BLaER1 (cell line): ENCODE measurements at regions not wholly inside any gene's neighbourhood (a gene's known extent, or its start where the extent isn't known, plus 50 kb on each side); places are given as distances from the start of the nearest gene placed in this dataset.

Experiments
- H3K27ac ChIP-seq: shearing (Covaris generic); formaldehyde crosslinking; 2 replicates; pipeline ENCODE4 v1.8.1; 2022
- H3K27me3 ChIP-seq: shearing (Covaris generic); formaldehyde crosslinking; 2 replicates; pipeline ENCODE4 v1.8.1; 2022
- H3K36me3 ChIP-seq: shearing (Covaris generic); formaldehyde crosslinking; 2 replicates; pipeline ENCODE4 v1.8.1; 2022
- H3K4me1 ChIP-seq: shearing (Covaris generic); formaldehyde crosslinking; 2 replicates; pipeline ENCODE4 v1.8.1; 2022
- H3K4me2 ChIP-seq: shearing (Covaris generic); formaldehyde crosslinking; 2 replicates; pipeline ENCODE4 v1.8.1; 2022
- H3K4me3 ChIP-seq: shearing (Covaris generic); formaldehyde crosslinking; 2 replicates; pipeline ENCODE4 v1.8.1; 2022
- H3K9ac ChIP-seq: shearing (Covaris generic); formaldehyde crosslinking; 2 replicates; pipeline ENCODE4 v1.8.1; 2022
- H3K9me3 ChIP-seq: shearing (Covaris generic); formaldehyde crosslinking; 2 replicates; pipeline ENCODE4 v1.8.1; 2022
- H4K20me1 ChIP-seq: shearing (Covaris generic); formaldehyde crosslinking; 2 replicates; pipeline ENCODE4 v1.8.1; 2022
- Cebpa-rat ChIP-seq: shearing (Covaris generic); IDR thresholded peaks from 2 replicates; pipeline ENCODE4 v1.8.1; 2022

- Histone ChIP-seq H3K4me1 (peaks cover 29% of the 10 kb centered on the region), H3K9ac (no peak overlapping the region), H3K36me3 (peaks cover 25% of the 10 kb centered on the region), H4K20me1 (peaks cover 10% of the 10 kb centered on the region; the same call in 1 of the 2 replicates), H3K27ac (no peak overlapping the region), H3K4me3 (no peak overlapping the region), H3K9me3 (no peaks in the 10 kb centered on the region), H3K27me3 (no peaks in the 10 kb centered on the region), H3K4me2 (no peak overlapping the region)
- TF ChIP-seq Cebpa-rat: no peak
Measured at GRCh38 chr13:73937441-73937840, 196.8 kb downstream of the KLF12 start.

DNA sequence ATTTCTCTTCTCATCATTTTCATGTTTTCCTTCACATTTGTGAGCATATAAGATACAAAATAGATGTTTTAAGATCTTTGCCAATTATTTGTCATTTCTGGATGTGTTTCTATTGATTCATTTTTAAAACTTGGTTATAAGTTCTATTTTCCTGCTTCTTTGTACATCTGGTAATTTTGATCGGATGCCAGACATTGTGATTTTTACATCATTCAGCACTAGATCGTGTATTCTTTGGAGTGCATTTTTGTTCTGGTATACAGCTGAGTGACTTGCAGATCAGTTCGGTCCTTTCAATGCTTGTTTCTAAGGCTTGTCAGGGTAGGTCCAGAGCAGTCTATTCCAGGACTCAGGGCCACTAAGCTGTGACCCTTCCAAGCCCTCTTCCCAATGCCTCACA, 198.2 kb downstream of the KLF12 start:
- H3K27ac ChIP-seq: no peak overlapping the region
- H3K27me3 ChIP-seq: no peaks in the 10 kb centered on the region
- TF ChIP-seq Cebpa-rat: no peak
- no peak overlapping the region for H3K4me3 ChIP-seq
- H3K9ac ChIP-seq: no peak overlapping the region
- H3K36me3 ChIP-seq: peaks cover 18% of the 10 kb centered on the region
- peaks cover 10% of the 10 kb centered on the region; the same call in 1 of the 2 replicates for H4K20me1 ChIP-seq
- no peak overlapping the region for H3K4me2 ChIP-seq
- peaks cover 29% of the 10 kb centered on the region for H3K4me1 ChIP-seq
- no peaks in the 10 kb centered on the region for H3K9me3 ChIP-seq

GRCh38 chr13:73934771-73935170, 199.4 kb downstream of the KLF12 start:
- Histone ChIP-seq H3K27ac (no peak overlapping the region), H3K4me3 (no peak overlapping the region), H3K4me1 (peaks cover 19% of the 10 kb centered on the region), H3K9ac (no peak overlapping the region), H4K20me1 (peaks cover 8% of the 10 kb centered on the region; the same call in 1 of the 2 replicates), H3K9me3 (no peaks in the 10 kb centered on the region), H3K4me2 (no peak overlapping the region), H3K36me3 (peaks cover 19% of the 10 kb centered on the region), H3K27me3 (no peaks in the 10 kb centered on the region)
- no peak for TF ChIP-seq Cebpa-rat

DNA sequence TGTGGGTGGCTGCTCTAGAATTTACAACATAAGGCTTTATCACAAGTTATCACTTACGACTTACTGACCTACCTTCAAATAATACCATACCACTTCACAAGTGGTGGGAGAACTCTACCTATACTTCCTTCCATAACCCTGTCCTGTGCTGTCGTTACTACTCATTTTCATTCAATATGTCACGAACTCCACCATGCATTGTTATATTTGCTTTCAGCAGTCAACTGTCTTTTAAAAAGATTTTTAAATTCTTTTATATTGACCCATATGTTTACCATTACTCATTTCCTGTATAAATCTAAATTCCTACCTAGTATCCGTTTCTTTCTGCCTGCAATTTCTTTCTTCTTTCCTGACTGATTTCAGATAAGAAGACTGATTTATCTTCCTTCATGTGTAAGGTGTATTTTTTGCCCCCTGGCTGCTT, 200.0 kb downstream of the KLF12 start:
- Histone ChIP-seq H3K4me3 (no peak overlapping the region), H3K27ac (no peak overlapping the region), H3K9ac (no peak overlapping the region), H4K20me1 (peaks cover 4% of the 10 kb centered on the region; the same call in 1 of the 2 replicates), H3K36me3 (peaks cover 24% of the 10 kb centered on the region), H3K4me2 (no peak overlapping the region), H3K27me3 (no peaks in the 10 kb centered on the region), H3K4me1 (peaks cover 17% of the 10 kb centered on the region), H3K9me3 (no peaks in the 10 kb centered on the region)
- no peak for TF ChIP-seq Cebpa-rat

DNA sequence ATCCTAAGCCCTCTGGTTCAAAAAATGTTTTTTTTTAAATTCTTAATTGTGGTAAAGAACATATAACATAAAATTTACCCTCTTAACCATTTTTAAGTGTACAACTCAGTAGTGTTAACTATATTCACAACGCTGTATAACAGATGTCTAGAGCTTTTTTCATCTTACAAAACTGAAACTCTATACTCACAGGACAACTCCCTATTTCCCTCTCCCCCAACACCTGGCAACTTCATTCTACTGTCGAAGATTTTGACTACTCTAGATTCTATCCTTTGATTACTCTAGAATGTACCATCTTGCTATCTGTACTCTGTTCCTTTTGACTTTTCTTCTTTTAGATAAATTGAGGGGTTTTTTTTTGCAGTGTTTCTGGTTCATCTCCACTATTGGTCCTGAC, 200.4 kb downstream of the KLF12 start:
- no peak for TF ChIP-seq Cebpa-rat
- Histone ChIP-seq H3K27ac (no peak overlapping the region), H3K4me3 (no peak overlapping the region), H3K4me1 (peaks cover 17% of the 10 kb centered on the region), H3K9me3 (no peaks in the 10 kb centered on the region), H3K4me2 (no peak overlapping the region), H4K20me1 (peaks cover 2% of the 10 kb centered on the region; the same call in 1 of the 2 replicates), H3K9ac (no peak overlapping the region), H3K36me3 (peaks cover 25% of the 10 kb centered on the region), H3K27me3 (no peaks in the 10 kb centered on the region)

GRCh38 chr13:73932091-73932490, 202.1 kb downstream of the KLF12 start:
- no peak overlapping the region for H3K4me2 ChIP-seq

DNA sequence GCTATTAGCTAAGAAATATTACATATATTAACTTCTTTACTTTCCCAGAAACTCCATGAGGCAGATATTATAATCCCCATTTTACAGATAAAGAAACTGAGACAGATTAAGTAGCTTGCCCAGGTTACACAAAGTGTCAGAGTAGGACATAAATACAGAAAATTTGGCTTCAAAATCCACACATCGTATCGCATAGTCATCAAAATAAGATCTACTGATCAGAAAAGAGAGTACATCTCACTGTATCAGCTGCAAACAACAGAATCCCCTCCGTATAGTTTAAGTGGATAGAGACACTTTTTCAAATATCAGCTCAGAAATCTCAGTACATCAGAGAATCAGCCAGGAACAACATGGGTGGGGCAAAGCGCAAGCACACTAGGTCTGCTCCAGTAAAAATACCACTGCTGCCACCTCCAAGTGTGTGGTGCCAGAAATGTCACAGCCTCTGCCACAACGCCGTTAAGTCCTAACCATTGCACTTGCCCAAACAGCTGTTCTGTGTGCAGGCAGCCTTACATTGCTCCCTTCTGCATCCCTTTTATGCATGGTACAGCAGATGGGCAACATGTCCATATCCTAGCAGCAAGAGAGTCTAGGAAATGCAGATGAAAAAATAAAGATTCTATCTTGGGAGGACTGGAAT, 204.8 kb downstream of the KLF12 start:
- no peaks in the 10 kb centered on the region for H3K9me3 ChIP-seq
- H3K36me3 ChIP-seq: peaks cover 14% of the 10 kb centered on the region; the same call in 1 of the 2 replicates
- TF ChIP-seq Cebpa-rat: no peak
- H3K4me3 ChIP-seq: no peak overlapping the region
- H3K27me3 ChIP-seq: no peaks in the 10 kb centered on the region
- H4K20me1 ChIP-seq: no peaks in the 10 kb centered on the region
- H3K4me2 ChIP-seq: no peak overlapping the region
- H3K9ac ChIP-seq: no peak overlapping the region
- H3K27ac ChIP-seq: no peak overlapping the region
- no peaks in the 10 kb centered on the region for H3K4me1 ChIP-seq

More at GRCh38 chr13:73932091-73932490, 202.1 kb downstream of the KLF12 start:
- Histone ChIP-seq H3K4me3 (no peak overlapping the region), H3K4me1 (peaks cover 4% of the 10 kb centered on the region), H3K27ac (no peak overlapping the region), H4K20me1 (no peaks in the 10 kb centered on the region), H3K9ac (no peak overlapping the region), H3K36me3 (peaks cover 23% of the 10 kb centered on the region), H3K27me3 (no peaks in the 10 kb centered on the region), H3K9me3 (no peaks in the 10 kb centered on the region)
- TF ChIP-seq Cebpa-rat: no peak

GRCh38 chr13:73924607-73925006, 209.6 kb downstream of the KLF12 start:
- H3K4me2 ChIP-seq: no peak overlapping the region
- no peak for TF ChIP-seq Cebpa-rat
- no peak overlapping the region for H3K27ac ChIP-seq

DNA sequence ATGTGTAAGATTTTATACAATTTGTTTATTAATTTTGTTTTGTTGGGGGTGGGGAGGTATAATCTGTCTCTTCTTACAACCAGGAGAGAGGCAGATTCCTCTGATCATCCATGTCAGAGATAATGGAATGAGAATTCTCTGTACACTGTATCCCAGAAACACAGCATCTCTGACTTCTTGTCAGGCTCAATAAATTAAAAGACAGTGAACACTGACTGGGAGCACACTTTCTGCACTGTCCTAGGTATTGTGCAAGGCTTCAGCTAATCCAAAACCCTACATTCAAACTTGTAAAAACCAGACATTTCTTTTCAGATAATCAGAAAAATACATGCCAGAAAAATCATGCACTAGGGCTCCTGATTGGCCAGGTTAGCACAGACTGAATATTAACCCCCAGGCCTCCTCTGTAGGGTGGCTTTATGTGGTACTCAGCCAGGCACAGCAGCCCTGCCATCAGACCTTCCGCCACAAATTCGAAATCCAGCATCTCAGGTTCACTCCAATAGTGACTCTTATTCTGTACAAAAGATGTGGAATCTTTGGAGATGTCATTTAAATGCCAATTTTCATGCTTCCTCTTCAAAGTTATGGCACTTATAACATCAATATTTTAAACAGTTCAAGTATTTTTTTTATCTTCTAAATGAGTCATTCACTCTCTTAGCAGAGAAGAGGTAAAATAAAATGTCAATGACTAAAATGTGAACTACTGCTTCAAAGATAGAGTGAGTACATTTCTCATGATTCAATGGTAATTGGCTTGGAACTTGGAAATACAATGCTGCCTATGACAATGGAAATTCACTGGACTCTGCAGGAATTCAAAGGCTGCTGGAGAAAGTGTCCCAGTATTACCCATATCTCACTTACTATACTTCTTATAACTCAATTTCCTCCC, 211.5 kb downstream of the KLF12 start:
- Histone ChIP-seq H3K27ac (no peak overlapping the region), H3K4me2 (no peak overlapping the region), H3K27me3 (no peaks in the 10 kb centered on the region), H4K20me1 (no peaks in the 10 kb centered on the region), H3K4me1 (no peaks in the 10 kb centered on the region), H3K9ac (no peak overlapping the region), H3K36me3 (0 out of 2 replicates have a peak, but pooled peaks cover 4% of the 10 kb centered on the region), H3K9me3 (no peaks in the 10 kb centered on the region), H3K4me3 (no peak overlapping the region)
- TF ChIP-seq Cebpa-rat: no peak

More at GRCh38 chr13:73924607-73925006, 209.6 kb downstream of the KLF12 start:
- Histone ChIP-seq H4K20me1 (no peaks in the 10 kb centered on the region), H3K9ac (no peak overlapping the region), H3K4me1 (no peaks in the 10 kb centered on the region), H3K36me3 (peaks cover 11% of the 10 kb centered on the region; the same call in 1 of the 2 replicates), H3K9me3 (no peaks in the 10 kb centered on the region), H3K4me3 (no peak overlapping the region), H3K27me3 (no peaks in the 10 kb centered on the region)

DNA sequence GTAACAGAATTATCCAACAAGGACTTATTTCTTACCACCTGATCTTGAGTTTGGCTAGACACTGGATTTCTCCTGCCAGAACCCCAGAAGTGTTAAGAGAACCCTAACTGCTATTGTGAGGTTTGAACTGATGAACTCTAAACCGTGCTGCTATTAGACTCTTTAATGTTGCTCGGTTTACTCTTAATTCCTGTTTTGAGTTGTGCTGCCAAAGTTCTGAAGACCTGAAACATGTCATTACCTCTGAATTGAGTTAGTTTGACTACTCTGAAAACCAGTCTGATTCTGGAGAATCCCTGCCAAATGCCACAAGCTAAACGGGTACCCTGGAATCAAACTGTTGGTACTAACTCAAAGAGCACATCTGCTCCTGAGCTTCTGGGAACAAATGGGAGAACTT, 215.5 kb downstream of the KLF12 start:
- H3K4me3 ChIP-seq: no peak overlapping the region
- no peak overlapping the region for H3K27ac ChIP-seq
- peaks cover 24% of the 10 kb centered on the region for H4K20me1 ChIP-seq
- H3K27me3 ChIP-seq: no peaks in the 10 kb centered on the region
- H3K9me3 ChIP-seq: no peaks in the 10 kb centered on the region
- TF ChIP-seq Cebpa-rat: no peak
- no peak overlapping the region for H3K9ac ChIP-seq
- no peak overlapping the region for H3K4me2 ChIP-seq
- peaks cover 21% of the 10 kb centered on the region for H3K4me1 ChIP-seq
- H3K36me3 ChIP-seq: no peaks in the 10 kb centered on the region
